Esophagus (tissue), 2 donors: ENCODE measurements at regions not wholly inside any gene's neighbourhood (a gene's known extent, or its start where the extent isn't known, plus 50 kb on each side); places are given as distances from the start of the nearest gene placed in this dataset.

Experiments
- H3K27ac ChIP-seq, 2 donors: one replicate each; pipeline ENCODE4 v1.5.1; 2013; ENCODE audit warnings: low read depth in 2 of 2, mild to moderate bottlenecking in 2 of 2, inconsistent platforms in 1 of 2, low read length in 1 of 2, moderate library complexity in 1 of 2
- H3K27me3 ChIP-seq, 2 donors: one replicate each; pipeline ENCODE4 v1.6.1; 2013; ENCODE audit warnings: low read length in 2 of 2, control low read depth in 1 of 2, mild to moderate bottlenecking in 1 of 2; ENCODE audit not compliant: insufficient read depth in 2 of 2, control insufficient read depth in 1 of 2
- H3K36me3 ChIP-seq, 2 donors: one replicate each; pipeline ENCODE4 v1.6.1; 2013; ENCODE audit warnings: low read length in 1 of 2; ENCODE audit not compliant: control insufficient read depth in 2 of 2, insufficient read depth in 2 of 2
- H3K4me1 ChIP-seq, 2 donors: one replicate each; pipeline ENCODE4 v1.6.1; 2013; ENCODE audit warnings: low read length in 1 of 2; ENCODE audit not compliant: control insufficient read depth in 2 of 2, insufficient read depth in 2 of 2
- H3K4me3 ChIP-seq, 2 donors: one replicate each; pipeline ENCODE4 v1.5.1; 2013; ENCODE audit warnings: low read length in 2 of 2, mild to moderate bottlenecking in 2 of 2, low read depth in 1 of 2, moderate library complexity in 1 of 2
- H3K9me3 ChIP-seq, 2 donors: one replicate each; pipeline ENCODE4 v1.6.1; 2013; ENCODE audit warnings: mild to moderate bottlenecking in 2 of 2, low read depth in 1 of 2, low read length in 1 of 2, moderate library complexity in 1 of 2; ENCODE audit not compliant: control insufficient read depth in 2 of 2, insufficient read depth in 1 of 2
- WGBS, 2 donors: extraction: QIAGEN DNeasy Blood & Tissue Kit; methylation state at CpG; one replicate each; pipeline ENCODE4 v1.1.7; 2013; 5-methylcytosine and 5-hydroxymethylcytosine counted together
- donor health status: healthy with polysubstance abuse.
- donor health status: Bipolar disorder and iron deficiency.

GRCh38 chr11:134486704-134487103 is 74.7 kb upstream of the B3GAT1 start:
- Histone ChIP-seq H3K27me3 (no peaks in the 10 kb centered on the region), H3K4me1 (no peaks in the 10 kb centered on the region), H3K36me3 (no peaks in the 10 kb centered on the region), H3K9me3 (peaks cover 0 to 3% of the 10 kb centered on the region in 2 donors), H3K4me3 (no peak overlapping the region), H3K27ac (no peak overlapping the region)
- 68% methylated on average over 6 of the region's 6 CpGs for WGBS, 2 donors

- Histone ChIP-seq H3K9me3 (peaks cover 0 to 3% of the 10 kb centered on the region in 2 donors), H3K36me3 (no peaks in the 10 kb centered on the region), H3K4me1 (no peaks in the 10 kb centered on the region), H3K27me3 (no peaks in the 10 kb centered on the region), H3K4me3 (no peak overlapping the region), H3K27ac (no peak overlapping the region)
- 75 to 83% methylated on average over 10 to 11 of the region's 11 CpGs for WGBS, 2 donors
These were observed 74.1 kb upstream of the B3GAT1 start for GRCh38 chr11:134486106-134486505.

- peaks cover 0 to 3% of the 10 kb centered on the region in 2 donors for H3K9me3 ChIP-seq
- WGBS, 2 donors: 71% methylated on average over 5 of the region's 5 CpGs
- no peak overlapping the region for H3K27ac ChIP-seq
- H3K27me3 ChIP-seq: no peaks in the 10 kb centered on the region
- no peak overlapping the region for H3K4me3 ChIP-seq
- no peaks in the 10 kb centered on the region for H3K36me3 ChIP-seq
- no peaks in the 10 kb centered on the region for H3K4me1 ChIP-seq
These were observed 73.3 kb upstream of the B3GAT1 start for GRCh38 chr11:134485316-134485715.

GRCh38 chr11:134483857-134484256 is 71.8 kb upstream of the B3GAT1 start:
- H3K9me3 ChIP-seq: peaks cover 0 to 3% of the 10 kb centered on the region in 2 donors
- WGBS, 2 donors: 63 to 70% methylated on average over 4 of the region's 4 CpGs
- H3K4me1 ChIP-seq: no peaks in the 10 kb centered on the region
- no peak overlapping the region for H3K27ac ChIP-seq
- no peaks in the 10 kb centered on the region for H3K27me3 ChIP-seq
- no peaks in the 10 kb centered on the region for H3K36me3 ChIP-seq
- no peak overlapping the region for H3K4me3 ChIP-seq

- peaks cover 0 to 3% of the 10 kb centered on the region in 2 donors for H3K9me3 ChIP-seq
- 87 to 88% methylated on average over 14 of the region's 14 CpGs for WGBS, 2 donors
- no peak overlapping the region for H3K4me3 ChIP-seq
These were observed 71.2 kb upstream of the B3GAT1 start for GRCh38 chr11:134483291-134483690.

GRCh38 chr11:134482865-134483264 is 70.8 kb upstream of the B3GAT1 start:
- Histone ChIP-seq H3K36me3 (no peaks in the 10 kb centered on the region), H3K4me1 (no peaks in the 10 kb centered on the region), H3K9me3 (peaks cover 0 to 5% of the 10 kb centered on the region in 2 donors), H3K4me3 (no peak overlapping the region), H3K27ac (no peak overlapping the region), H3K27me3 (no peaks in the 10 kb centered on the region)
- 52 to 62% methylated on average over 2 of the region's 2 CpGs for WGBS, 2 donors

More at GRCh38 chr11:134483291-134483690, 71.2 kb upstream of the B3GAT1 start:
- no peaks in the 10 kb centered on the region for H3K4me1 ChIP-seq
- H3K27ac ChIP-seq: no peak overlapping the region
- H3K27me3 ChIP-seq: no peaks in the 10 kb centered on the region
- no peaks in the 10 kb centered on the region for H3K36me3 ChIP-seq

GRCh38 chr11:134481933-134482527 is 70.0 kb upstream of the B3GAT1 start:
- peaks cover 0 to 5% of the 10 kb centered on the region in 2 donors for H3K9me3 ChIP-seq
- H3K4me1 ChIP-seq: no peaks in the 10 kb centered on the region
- no peaks in the 10 kb centered on the region for H3K36me3 ChIP-seq
- no peaks in the 10 kb centered on the region for H3K27me3 ChIP-seq
- WGBS, 2 donors: 68 to 73% methylated on average over 4 of the region's 4 CpGs
- no peak overlapping the region for H3K4me3 ChIP-seq
- no peak overlapping the region for H3K27ac ChIP-seq

GRCh38 chr11:134481135-134481534 is 69.1 kb upstream of the B3GAT1 start:
- Histone ChIP-seq H3K4me1 (no peaks in the 10 kb centered on the region), H3K4me3 (no peak overlapping the region), H3K27ac (no peak overlapping the region), H3K9me3 (peaks cover 0 to 4% of the 10 kb centered on the region in 2 donors), H3K36me3 (no peaks in the 10 kb centered on the region), H3K27me3 (no peaks in the 10 kb centered on the region)
- 68 to 70% methylated on average over 3 of the region's 3 CpGs for WGBS, 2 donors

GRCh38 chr11:134480136-134480712 is 68.2 kb upstream of the B3GAT1 start:
- Histone ChIP-seq H3K4me1 (no peaks in the 10 kb centered on the region), H3K36me3 (no peaks in the 10 kb centered on the region), H3K27ac (no peak overlapping the region), H3K4me3 (no peak overlapping the region), H3K9me3 (peaks cover 0 to 2% of the 10 kb centered on the region in 2 donors), H3K27me3 (no peaks in the 10 kb centered on the region)
- WGBS, 2 donors: 72 to 75% methylated on average over 5 of the region's 5 CpGs
